GM12875 (cell line): ENCODE measurements at regions not wholly inside any gene's neighbourhood (a gene's known extent, or its start where the extent isn't known, plus 50 kb on each side); places are given as distances from the start of the nearest gene placed in this dataset.

Source experiments
- H3K4me3 ChIP-seq: one replicate; pipeline ENCODE4 v1.5.1; 2011; ENCODE audit warnings: low read depth, low read length, control low read depth
- CTCF ChIP-seq: IDR thresholded peaks from 2 replicates; pipeline ENCODE4 v1.5.1; 2011; ENCODE audit warnings: low read depth, mild to moderate bottlenecking, control low read depth, inconsistent platforms, low read length, moderate library complexity, borderline replicate concordance; ENCODE audit not compliant: insufficient read depth

DNA sequence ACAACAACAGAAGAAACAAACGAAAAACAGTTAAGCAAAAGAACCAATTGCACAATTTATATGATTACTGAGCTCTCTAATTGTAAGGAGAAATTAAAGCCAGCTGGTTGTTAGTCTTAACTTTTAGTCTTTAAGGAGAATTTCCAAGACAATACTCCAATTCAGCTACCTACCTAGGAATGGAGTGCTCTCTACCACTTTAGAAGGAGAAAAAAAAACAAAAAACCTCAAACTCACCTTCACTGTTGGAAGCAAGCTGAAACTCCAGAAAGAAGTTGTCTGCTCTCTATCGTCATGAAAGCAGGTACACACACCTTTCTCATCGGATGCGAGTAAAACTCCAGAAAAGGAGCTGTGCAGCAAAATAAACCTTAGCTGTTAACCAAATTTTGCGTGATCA, 86.1 kb upstream of the NPY2R start:
- H3K4me3 ChIP-seq = no peak overlapping the region
- no peak for TF ChIP-seq CTCF

- TF ChIP-seq CTCF = no peak
- no peak overlapping the region for H3K4me3 ChIP-seq
Observed at GRCh38 chr4:155134136-155134535, 74.3 kb upstream of the NPY2R start.

GRCh38 chr4:155140889-155141288, 67.5 kb upstream of the NPY2R start:
- TF ChIP-seq CTCF = no peak
- no peak overlapping the region for H3K4me3 ChIP-seq

GRCh38 chr4:155143512-155143911, 64.9 kb upstream of the NPY2R start:
- TF ChIP-seq CTCF = no peak

More at GRCh38 chr4:155143512-155143911, 64.9 kb upstream of the NPY2R start:
- no peak overlapping the region for H3K4me3 ChIP-seq
